C1 segment of cervical spinal cord (tissue), 14 donors: ENCODE measurements at regions not wholly inside any gene's neighbourhood (a gene's known extent, or its start where the extent isn't known, plus 50 kb on each side); places are given as distances from the start of the nearest gene placed in this dataset.
A peak's percentile ranks its signal among the peaks of the same experiment; 100 is the strongest.
"Not testable (repeated sequence)": the region's sequence is repeated elsewhere in the genome, so short reads cannot be mapped to it uniquely, and the experiment has no call there.

Experiments
- DNase-seq, 14 donors: peaks; one replicate each; lab custom pipeline; 2025; lab: John Stamatoyannopoulos, UW

DNA sequence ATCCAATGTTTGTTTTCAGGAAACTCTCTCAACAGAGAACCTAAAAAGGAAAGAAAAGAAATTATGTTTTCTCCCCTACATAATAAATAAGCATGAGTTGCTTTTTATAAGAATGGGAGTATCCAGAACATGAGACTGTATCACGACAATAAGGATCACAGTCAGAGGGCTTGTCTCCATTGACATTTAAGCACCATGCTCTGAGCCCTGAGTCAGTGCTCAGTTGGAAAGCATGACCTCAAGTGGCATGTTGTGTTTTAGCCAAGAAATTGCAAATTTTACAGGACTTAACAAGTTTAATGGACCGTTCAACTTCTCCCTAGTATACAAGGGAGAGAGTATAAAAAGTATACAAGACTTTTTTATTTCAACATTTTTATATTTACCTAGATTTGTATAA is 431.6 kb downstream of the GJA1 start:
- no peak for DNase-seq

DNA sequence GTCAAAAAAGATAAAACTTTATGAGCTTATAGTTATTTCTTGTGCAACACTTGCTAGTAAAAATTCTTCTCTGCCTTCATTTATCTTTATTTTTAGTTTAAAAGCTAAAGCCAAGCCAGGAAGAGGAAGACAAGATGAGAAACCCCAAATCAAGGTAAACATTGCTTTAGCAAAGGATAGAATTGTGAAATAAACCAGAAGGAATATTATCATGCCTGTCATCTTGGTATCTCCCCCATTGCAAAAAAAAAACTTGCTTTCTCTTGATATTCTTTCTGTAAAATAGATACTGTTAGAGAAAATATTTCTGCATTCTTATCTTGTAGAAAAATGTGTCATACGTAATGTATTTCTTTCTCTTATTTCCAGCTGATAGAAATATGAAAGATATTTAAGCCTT is 432.8 kb downstream of the GJA1 start:
- no peak for DNase-seq

DNA sequence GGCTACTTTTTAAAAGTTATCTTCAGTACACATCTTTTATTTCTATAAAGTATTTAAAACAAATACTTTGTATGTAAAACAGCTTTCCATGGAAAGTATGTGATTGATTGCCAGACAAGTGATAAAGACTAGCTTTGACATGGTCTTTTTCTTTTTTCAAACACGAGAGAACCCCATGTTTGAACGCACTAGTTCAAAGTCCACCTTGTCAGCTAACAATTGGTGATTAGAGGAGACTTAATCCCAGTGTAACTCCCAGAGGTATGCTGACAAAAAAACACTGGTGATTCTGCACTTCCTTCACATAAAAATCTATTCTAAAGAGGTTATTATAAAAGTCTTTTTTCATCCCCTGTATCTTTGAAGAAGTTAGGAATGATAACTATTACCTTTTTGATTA is 438.1 kb downstream of the GJA1 start:
- DNase-seq, result no peak

DNA sequence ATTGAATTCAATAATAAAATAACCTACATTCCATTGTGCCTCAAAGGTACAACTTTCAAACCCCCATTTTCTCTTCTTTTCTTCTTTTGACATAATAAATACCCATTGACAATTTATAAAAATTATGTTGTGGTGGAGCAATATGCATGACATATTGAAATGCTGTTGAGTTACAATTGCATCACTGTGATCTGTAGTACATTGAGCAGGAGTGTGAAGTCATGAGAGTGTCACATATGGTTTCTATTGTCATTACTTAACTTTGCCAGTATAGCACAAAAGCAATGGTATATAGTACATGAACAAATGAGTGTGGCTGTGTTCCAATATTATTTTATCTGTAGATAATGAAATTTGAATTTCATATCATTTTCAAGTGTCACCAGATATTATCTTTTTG is 441.3 kb downstream of the GJA1 start:
- DNase-seq, result no peak

DNA sequence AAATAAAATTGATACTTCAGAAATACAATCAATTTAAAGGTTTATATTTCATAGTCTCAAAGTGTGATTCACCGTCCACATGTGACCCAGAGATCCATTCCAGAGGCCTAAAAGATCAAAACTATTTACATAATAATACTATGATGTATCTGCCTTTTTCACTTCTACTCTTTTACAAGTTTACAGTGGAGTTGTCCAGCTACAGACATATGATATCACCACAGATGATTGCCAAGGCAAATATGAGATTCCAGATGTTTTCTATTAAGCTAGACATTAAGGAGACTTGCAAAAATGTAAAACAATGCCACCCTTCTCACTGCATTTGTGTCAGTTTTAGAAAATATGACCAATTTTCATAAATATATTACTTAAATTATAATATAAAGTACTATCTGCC is 443.7 kb downstream of the GJA1 start:
- no peak for DNase-seq

DNA sequence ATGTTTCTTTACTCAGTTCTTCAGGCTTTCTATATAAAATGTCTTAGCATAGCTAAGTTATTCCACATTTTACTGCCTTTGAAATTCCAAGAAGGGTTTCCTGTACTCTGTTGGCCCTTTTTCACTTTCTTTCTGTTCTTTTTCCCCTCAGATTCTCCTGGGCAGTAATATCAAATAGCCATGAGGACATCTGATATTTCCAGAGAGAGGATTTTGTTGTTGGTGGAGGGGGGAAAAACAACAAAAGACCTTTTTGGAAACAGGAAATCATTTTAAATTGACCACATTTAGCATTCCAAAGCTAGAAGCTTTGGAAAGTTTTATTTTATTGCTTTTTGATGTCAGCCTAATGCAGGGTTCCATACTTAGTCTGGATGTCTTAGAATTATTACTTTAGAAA is 445.4 kb downstream of the GJA1 start:
- no peak for DNase-seq

DNA sequence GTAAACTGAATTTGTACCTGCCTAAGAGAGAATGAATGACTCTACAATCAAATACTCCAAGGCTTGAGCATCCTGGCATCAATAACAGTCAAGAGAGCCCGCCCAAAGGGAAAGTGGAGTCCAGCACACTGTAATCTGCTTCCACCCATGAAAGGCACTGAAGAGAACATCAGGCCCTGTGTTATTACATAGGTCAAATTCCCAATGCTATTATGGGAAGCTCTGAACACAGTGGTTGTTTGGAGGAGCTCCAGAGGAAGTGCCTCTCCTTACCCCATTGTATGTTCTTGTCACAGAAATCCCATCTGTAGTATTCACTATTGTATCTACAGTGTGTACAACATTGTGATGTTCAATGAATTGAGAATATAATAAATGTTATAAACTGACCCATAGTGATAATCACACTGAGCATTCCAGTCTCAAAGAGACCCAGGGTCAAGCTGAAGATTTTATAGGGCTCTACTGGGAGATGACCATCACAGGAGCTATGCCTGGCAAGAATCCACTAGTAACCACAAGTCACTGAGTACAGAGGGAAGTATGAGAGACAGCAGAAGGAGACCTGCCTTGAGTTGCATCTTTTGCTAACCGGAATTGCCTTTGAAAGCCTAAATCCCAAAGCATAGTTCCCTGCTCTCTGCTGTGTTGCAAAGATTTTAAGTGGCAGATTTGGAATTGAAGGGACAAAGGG is 446.7 kb downstream of the GJA1 start:
- no peak for DNase-seq

DNA sequence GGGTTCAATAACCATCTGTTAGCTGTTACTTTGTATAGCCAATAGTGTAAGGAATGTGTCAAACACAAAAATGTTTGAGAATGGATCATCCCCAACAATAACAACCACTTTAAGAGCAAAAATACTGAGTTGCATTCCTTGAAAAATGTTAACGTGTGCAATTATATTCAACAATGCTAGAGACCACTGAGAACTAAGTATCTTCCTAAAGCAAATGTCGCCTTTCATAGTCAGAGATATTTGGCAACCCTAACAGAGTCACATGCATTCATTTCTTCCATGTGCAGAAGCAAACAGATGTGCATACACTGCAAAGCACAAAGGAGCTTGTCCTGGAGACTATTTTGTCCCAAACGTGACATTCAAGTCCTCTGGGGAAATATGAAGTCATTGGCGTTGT is 448.6 kb downstream of the GJA1 start:
- no peak for DNase-seq

DNA sequence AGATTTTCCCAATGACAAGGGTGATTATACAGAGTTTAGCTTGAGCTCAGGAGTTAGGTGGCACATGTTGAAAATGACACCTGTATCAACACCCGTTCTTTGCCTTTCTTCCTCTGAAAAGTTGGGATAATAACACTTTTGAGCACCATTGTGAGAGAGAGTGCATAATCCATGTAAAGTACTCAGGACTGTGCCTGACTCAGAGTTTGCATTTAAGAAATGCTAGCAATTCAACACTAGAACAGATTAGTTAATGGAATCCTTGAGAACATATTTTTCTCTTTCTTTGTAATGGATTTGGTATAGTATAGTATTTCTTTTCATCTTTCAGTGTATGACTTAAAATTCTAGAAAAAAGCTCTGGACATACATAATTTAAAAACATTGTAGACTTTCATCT is 449.2 kb downstream of the GJA1 start:
- no peak for DNase-seq

DNA sequence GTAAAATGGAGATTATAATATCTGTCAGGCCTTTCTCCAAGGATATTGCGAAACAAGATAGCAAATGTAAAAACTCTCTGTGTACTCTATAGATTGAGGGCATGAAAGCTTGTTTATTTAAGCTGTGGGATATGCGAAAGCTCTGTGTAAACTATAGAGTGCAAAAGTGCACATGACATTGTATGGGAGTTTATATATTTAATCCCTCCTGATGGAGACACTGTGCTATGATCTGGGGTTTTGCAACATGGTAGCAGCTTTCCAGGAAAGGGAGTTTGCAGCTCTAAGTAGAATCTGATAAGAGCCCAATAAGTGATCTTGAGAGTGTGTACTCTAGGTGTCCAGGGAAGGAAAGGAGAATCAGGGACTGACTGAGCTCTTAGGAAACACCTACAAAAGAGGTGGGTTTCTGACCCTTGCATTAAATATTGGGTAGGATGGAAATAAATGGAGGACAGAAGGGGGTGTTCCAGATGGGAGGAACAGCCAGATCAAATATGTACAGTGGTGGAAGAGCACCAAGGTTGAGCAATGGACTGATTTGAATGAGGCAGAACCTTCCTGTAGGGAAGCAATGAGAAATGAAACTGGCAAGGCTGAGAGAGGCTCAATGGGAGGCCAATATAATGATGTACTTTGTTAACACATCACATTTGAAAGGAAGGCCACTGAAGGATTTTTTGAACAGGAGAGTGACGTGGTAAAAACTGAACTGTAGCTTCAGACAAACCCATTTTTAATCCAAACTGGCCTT is 450.1 kb downstream of the GJA1 start:
- DNase-seq, result no peak

DNA sequence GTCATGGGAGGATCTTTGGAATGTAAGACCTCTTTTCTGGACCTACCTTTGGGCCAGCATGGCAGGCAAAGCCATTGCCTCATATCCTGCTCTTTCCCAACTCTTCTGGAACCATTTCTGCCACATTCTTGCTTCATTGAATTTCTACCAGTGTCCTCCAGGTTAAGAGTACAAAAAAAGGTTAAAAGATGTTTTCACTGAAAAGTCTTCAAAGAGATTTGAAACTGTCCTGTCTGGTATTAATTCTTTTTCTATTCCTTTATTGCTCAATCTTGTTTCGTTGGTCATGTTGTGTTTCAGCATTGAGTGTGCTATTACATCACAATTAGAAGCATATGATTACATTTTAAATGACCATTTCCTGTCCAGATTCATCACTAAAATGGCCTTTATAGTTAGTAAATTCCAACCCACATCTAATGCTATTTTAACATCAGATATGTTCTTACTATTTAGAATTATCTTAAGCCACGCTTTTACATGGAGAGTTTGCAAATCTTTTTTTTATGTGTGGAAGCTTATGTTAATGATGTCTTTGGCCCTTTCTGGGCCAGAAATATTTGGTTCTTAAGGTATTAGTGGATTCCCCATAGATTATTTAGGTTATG is 450.9 kb downstream of the GJA1 start:
- no peak for DNase-seq

DNA sequence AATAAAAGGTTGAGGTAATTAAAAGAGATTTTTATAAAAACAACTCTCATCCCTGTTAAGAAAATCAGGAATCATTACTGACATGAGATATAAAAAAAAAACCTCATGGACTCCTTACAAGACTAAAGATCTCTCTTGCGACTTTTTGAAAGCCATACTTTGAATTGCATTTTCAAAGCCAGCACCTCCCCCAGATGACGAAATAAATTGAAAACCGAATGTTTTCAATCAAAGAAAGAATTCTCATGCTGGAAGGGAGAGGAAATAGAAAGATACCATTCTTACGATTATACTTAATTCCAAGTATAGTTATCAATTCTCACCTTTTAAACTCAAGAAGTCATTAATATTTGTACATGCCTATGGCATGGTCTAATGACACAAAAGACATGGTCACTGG is 452.3 kb downstream of the GJA1 start:
- no peak for DNase-seq

DNA sequence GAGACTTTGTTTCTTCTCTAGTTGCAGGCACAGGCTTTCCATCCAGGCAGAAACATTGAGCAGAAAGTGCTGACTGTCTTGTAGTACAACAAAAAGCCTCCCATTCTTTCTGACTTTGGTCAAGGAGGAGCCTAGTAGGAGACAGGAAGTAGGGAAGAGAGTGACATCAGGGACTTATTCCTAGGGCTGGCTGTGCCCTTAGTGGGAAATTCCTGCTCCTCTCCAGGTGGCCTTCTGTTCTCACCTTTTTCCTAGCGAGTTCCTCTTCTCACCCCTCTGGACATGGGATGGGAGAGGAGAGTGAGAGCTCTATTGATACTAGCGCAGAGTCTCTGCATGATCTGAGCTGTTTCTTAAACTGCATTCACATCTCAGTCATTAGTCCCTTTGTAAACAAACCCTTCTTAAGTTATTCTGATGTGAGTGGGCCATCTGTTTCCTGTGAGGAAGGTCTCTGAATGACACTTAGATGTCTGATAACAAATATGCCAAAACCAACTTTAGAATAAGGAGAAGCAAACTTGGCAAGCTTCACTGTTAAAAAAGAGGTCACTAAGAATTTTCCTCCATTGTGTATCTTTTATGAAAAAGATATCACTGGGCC is 455.0 kb downstream of the GJA1 start:
- DNase-seq, result no peak

DNA sequence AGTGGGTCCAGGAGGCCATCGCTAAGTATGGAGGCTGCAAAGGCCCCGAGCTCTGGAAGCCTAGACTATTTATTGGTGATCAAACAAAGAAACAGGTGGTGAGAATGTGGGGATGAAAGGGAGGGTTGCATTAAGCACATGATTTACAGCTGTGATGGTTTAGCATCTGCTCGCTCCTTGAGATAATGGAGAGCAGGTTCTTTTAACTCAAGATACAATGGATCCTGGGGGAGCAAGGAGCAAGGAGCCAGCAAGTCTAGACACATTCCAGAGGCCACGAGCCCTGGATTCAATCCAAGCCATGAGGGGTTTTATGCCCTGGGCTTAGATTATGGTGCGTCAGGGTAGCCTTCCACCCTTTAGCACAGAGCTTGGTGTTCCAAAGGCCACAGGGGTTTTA is 460.3 kb downstream of the GJA1 start:
- DNase-seq, result not testable (repeated sequence)

DNA sequence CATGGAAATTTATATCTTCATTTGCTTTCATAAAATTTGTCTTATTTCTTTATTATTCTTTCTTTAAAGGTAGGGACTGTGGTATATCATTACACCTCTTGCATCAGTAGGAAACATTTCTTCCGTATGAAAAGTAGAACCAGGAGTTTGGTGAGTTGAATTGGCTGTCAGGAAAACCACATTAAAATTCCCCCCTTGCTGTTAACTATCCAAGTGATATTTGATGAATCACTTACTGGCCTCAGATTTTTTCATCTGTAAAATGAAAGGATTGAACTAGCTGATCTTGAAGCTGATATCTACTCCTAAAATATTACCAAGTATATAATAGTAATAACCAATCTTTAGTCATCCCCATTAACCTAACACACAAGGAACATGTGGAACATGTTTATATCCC is 460.9 kb downstream of the GJA1 start:
- no peak for DNase-seq

DNA sequence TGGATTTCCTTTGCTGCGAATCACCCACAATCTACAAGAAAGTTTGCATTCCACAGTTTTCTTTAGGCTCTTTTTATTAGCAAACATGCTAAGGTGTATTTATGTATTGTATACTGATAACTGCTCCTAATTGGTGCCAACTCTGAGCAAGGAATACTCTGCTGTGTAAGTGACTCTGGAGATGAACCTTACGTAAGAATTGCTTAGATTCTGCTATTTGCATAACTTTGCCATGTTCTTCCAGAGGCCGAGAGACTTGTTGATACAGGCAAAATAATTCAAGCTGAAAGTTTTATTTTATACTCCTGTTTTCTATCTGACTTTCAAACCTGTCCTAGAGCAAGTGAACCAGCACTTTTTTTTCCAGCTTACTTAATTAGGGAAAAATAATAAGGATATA is 461.3 kb downstream of the GJA1 start:
- no peak for DNase-seq

DNA sequence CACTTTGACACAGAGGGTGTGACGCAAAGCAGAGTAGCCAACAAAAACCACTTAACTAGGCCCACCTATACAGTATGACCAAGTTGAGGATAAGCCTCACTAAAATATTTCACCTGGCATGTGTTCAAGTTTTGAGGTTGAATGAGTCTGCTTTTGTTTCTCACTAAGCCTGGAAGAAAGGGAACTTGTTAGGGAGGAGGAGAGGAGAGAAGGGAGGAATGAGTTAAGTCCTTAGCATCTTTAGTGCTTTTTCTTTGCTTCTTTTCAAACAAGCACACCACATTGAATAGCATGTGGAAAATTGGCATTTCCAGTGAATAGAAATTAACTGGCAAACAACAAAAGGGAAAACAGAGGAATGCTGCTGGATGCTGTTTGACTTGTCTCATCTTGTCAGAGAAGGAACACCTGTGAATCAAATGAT is 461.9 kb downstream of the GJA1 start:
- no peak for DNase-seq

DNA sequence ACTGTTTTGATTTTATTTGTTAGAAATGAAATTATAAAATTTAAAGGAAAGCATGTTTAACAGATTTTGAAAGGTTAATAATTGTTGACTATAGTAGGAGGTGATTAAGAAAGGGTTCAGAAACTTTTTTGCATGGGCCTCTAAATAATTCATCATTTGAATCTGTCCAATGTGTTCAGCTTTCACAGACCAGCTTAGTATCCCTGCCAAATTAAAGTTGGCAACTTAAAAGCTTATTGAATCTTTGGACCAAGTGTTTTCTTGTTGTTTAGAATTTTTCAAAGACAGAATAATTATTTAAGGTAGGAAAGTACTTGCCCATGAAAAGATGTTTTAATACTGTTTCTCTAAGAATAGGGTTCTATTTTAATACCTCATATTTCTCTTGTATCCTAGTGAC is 466.0 kb downstream of the GJA1 start:
- DNase-seq, result peak in 1 of 14 donors; percentile 3

DNA sequence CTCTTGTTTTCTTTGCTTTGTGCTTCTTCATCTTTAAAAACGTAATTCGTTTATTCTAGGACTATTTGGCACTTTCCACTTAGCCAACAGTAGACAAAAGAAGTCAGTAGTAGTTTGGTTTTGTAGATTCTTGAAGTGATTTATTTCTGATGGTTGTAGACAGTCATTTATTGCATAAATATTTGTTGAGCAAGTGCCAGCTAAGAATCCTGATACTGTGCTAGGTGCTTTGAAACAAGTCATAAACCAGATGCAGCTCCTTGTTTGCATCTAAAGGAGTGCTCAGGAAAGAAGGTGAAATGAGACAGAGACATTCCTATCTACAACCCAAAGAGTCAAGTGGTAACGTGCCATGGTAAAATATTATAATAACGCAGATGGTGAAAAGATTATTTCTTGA is 469.1 kb downstream of the GJA1 start:
- DNase-seq, result no peak

DNA sequence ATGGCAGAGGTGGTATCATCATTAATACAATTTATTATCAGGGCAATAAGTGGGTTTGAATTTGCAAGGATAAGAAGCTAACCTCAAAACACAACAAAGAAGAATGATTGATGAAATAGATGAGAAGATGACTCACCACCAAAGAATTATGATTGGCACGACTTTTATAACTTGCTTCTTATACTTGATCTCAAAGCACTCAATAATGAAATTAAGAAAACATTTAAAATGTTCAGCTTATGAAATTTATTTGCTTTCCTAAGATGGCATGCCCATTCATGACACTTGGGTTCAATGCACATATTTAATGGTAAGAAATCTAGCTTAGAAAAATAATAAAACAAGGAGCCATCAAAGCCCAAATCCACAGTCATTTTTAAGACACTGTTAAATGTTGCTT is 477.5 kb downstream of the GJA1 start:
- no peak for DNase-seq

DNA sequence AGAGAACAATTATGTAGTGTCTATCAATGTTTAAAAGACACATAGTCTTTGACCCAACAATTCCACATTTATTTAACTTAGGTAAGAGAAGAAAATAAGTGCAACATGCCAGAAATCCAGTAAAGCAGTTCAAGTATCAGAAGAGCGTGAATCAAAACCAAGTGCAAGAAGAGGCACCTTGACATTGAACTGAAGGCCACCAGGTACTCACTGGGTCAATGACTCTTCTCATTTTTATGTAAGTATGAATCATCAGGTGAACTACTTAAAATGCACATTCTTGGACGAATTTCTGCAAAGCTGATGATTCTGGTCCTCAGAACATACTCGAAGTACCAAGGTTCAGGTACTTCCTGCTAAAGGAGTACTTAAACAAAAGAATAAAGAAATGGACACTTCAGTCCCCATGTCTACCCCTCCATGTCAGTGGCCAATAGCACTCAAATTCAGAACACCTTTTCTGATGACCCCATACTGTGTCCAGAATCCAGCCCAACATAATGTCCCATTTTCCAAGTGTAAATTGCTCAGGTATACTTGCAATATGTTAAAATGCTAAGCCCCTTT is 481.9 kb downstream of the GJA1 start:
- no peak for DNase-seq

DNA sequence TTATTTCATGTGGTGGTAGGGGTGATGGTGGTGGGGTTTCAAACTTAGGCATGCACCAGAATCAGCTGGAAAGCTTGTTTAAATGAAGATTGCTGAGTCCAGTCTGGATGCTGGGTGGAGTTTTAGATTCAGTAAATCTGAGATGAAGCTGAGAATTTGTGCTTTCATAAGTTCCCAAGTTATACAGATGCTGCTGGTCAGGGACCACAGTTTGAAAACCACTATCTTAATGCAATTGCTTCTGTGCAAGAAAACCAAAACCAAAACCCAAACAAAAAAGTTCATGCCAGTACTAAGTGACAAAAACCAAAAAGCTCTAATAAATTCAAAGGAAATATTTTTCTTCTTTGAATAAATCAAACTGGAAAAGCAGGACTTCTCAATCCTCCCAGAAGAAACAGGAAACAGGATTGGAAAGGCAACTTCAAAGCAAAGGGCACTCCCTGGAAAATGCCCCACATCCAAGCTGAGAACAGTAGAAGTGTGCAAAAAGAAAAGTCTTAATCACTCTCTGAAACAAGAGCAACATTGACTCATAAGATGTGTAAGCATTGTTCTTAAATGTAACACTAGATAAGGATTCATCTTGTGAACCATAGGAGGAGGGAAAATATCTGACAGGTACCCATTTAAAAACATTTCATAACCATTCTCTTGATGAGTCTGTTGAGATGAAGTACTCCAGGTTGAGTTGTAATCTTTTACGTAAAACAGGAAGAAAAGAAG is 481.5 kb upstream of the HSF2 start:
- DNase-seq, result no peak
